HG03175 (cell line): ENCODE measurements at regions not wholly inside any gene's neighbourhood (a gene's known extent, or its start where the extent isn't known, plus 50 kb on each side); places are given as distances from the start of the nearest gene placed in this dataset.

Experiments
- ATAC-seq: cut with Tn5 transposase; IDR thresholded peaks from one replicate; pipeline ENCODE4 v1.9.1; 2021; ENCODE audit warnings: mild to moderate bottlenecking, moderate library complexity; ENCODE audit not compliant: unreplicated experiment

- ATAC-seq: no peak
Measured at GRCh38 chr9:82532504-82533180, 530.3 kb downstream of the RASEF start.

- no peak for ATAC-seq
Measured at GRCh38 chr9:82535432-82535998, 527.4 kb downstream of the RASEF start.

GRCh38 chr9:82538634-82539033, 524.3 kb downstream of the RASEF start:
- ATAC-seq: no peak

GRCh38 chr9:82539146-82539545, 523.8 kb downstream of the RASEF start:
- ATAC-seq: no peak

GRCh38 chr9:82539856-82540579, 522.9 kb downstream of the RASEF start:
- no peak for ATAC-seq

- no peak for ATAC-seq
Measured at GRCh38 chr9:82543726-82544125, 519.2 kb downstream of the RASEF start.

GRCh38 chr9:82546136-82546535, 516.8 kb downstream of the RASEF start:
- ATAC-seq: no peak

GRCh38 chr9:82547995-82548394, 514.9 kb downstream of the RASEF start:
- no peak for ATAC-seq

- ATAC-seq: no peak
Measured at GRCh38 chr9:82549174-82549821, 513.6 kb downstream of the RASEF start.

- no peak for ATAC-seq
Measured at GRCh38 chr9:82552784-82553183, 510.2 kb downstream of the RASEF start.

GRCh38 chr9:82553654-82554366, 509.1 kb downstream of the RASEF start:
- no peak for ATAC-seq

GRCh38 chr9:82554381-82554780, 508.6 kb downstream of the RASEF start:
- no peak for ATAC-seq

GRCh38 chr9:82555031-82555430, 507.9 kb downstream of the RASEF start:
- no peak for ATAC-seq

GRCh38 chr9:82555431-82556051, 507.4 kb downstream of the RASEF start:
- no peak for ATAC-seq

- ATAC-seq: no peak
Measured at GRCh38 chr9:82558346-82558745, 504.6 kb downstream of the RASEF start.

GRCh38 chr9:82558855-82559630, 503.9 kb downstream of the RASEF start:
- no peak for ATAC-seq

- no peak for ATAC-seq
Measured at GRCh38 chr9:82560036-82560435, 502.9 kb downstream of the RASEF start.

- no peak for ATAC-seq
Measured at GRCh38 chr9:82560457-82560904, 502.5 kb downstream of the RASEF start.

- ATAC-seq: no peak
Measured at GRCh38 chr9:82563094-82563493, 499.8 kb downstream of the RASEF start.

- no peak for ATAC-seq
Measured at GRCh38 chr9:82563841-82564240, 499.1 kb downstream of the RASEF start.
